Muscle of back (tissue), 3 donors: ENCODE measurements at regions not wholly inside any gene's neighbourhood (a gene's known extent, or its start where the extent isn't known, plus 50 kb on each side); places are given as distances from the start of the nearest gene placed in this dataset.
"Not testable (repeated sequence)": the region's sequence is repeated elsewhere in the genome, so short reads cannot be mapped to it uniquely, and the experiment has no call there.

Source experiments
- DNase-seq, 3 donors: peaks; one replicate each; pipeline versions ENCODE4 v3.0.0 to v3.0.0-alpha.2; 2013

GRCh38 chr4:147246096-147246495 is 234.8 kb upstream of the EDNRA start:
- DNase-seq, result no peak

DNA sequence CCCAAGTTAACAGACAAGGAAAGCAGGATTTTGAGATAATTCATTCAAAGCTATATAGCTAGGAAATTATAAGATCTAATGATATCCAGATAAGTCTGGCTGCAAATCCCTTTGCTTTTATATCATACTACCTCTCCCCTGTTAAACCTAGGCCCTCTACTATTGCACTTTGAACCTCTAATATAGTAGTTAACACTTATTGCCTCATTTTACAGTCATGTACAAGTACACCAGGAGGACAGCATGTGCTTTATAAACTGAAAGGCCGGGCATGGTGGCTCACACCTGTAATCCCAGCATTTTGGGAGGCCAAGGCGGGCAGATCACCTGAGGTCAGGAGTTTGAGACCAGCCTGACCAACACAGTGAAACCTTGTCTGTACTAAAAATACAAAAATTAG is 234.4 kb upstream of the EDNRA start:
- not testable (repeated sequence) for DNase-seq

DNA sequence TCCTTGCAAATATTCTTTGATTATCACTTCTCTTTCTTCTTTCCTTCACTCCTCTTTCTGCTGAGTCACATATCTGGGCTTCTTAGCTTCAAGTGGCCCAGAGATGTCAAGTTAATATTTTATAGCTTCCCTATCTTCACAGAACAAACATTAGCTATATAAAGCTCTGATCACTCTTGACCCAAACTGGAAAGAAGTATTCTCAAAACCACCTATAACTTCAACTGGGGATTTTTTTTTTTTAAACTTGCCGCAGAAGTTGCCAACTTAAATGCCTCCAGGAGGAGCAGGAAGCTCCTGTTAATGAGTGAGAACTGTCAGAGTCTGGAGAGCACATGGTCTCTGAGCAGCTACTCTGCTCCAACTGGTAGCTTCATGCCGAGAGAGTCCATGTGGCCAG is 233.3 kb upstream of the EDNRA start:
- no peak for DNase-seq

DNA sequence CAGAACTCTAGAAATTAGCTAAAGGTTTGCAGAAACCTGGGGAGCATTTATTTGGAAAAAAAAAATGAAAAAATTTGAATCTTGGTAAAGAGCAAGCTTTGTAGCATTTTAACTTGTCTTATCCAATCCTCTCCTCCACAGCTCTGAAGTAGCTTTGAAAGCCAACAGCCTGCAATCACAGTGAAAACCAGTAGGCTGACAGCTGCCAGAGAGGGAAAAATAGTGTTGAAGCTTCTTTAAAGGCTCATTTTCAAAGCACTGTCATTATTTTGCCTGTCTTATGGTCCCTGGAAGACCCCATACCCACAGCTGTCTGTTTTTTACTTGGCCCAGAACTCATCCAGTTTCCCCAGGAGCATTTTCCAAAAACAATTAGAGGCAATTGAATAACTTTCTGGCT is 230.8 kb upstream of the EDNRA start:
- DNase-seq, result no peak

- not testable (repeated sequence) for DNase-seq
Measured at GRCh38 chr4:147255268-147255667, 225.6 kb upstream of the EDNRA start.

GRCh38 chr4:147259271-147259670 is 221.6 kb upstream of the EDNRA start:
- DNase-seq, result not testable (repeated sequence)

GRCh38 chr4:147284256-147284835 is 196.6 kb upstream of the EDNRA start:
- DNase-seq, result no peak

DNA sequence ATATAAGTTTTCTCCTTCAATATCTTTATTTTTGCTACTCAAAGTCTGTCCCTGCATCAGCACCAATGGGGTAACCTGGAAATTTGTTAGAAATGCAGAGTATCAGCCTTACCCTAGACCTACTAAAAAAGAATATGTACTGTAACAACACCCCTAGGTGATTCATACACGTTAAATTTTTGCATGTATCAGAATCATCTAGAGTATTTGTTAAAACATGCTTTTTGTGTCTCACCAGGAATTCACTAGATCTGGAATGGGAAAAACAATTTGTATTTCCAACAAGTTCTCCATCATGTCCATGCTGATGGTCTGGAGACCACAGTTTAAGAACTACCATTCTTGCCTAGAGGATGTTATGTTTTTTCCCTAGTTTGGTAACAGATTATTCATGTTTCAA is 196.0 kb upstream of the EDNRA start:
- no peak for DNase-seq

GRCh38 chr4:147285751-147286150 is 195.1 kb upstream of the EDNRA start:
- DNase-seq, result no peak

DNA sequence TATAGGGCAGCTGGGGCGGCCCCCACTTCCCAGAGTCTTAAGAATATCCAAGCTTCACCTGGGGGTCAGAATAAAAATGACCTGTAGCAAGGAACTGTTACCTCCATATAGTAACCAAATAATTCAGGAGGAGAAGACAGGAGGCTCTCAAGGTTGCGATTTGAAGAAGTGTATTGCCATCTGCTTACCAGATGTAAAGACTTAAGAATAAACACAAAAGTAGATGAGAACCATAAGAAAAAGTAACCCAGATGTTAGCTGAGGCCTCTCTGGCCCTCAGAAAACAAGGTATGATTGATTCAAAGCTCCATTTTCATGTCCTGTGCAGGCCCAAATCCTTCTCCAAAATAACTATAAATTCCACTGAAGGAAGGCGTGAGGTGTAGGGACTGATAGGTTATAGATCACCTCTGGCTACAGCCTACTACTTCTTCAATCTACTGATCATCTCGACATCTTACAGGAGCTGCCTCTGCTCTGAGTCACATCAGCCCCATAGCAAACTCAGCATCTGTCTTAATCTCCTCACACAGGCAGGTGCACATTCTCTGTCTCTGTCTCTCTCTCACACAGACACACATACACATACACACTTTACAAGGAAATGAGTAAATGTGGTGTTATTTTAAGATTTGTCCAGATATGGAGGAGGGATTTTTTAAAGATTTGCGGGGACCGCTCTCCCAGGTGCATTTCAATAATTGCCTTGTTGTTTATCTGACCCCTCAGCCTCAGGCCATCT is 193.9 kb upstream of the EDNRA start:
- no peak for DNase-seq

DNA sequence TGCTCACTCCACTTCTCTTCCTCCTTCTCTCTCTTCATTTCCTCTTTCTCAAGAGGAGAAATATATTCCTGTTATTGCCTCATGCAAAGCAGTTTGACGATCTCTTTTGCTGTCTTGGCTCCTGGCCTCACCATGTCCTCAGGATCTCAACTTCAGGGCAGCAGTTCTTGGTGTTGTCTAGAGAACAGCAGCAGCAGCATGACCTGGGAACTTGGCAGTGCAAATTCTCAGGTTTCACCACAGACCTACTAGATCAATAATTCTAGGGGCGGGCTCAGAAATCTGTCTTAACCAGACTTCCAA is 193.4 kb upstream of the EDNRA start:
- DNase-seq, result no peak

- no peak for DNase-seq
Measured at GRCh38 chr4:147288512-147288911, 192.4 kb upstream of the EDNRA start.

- no peak for DNase-seq
Measured at GRCh38 chr4:147289181-147289580, 191.7 kb upstream of the EDNRA start.

DNA sequence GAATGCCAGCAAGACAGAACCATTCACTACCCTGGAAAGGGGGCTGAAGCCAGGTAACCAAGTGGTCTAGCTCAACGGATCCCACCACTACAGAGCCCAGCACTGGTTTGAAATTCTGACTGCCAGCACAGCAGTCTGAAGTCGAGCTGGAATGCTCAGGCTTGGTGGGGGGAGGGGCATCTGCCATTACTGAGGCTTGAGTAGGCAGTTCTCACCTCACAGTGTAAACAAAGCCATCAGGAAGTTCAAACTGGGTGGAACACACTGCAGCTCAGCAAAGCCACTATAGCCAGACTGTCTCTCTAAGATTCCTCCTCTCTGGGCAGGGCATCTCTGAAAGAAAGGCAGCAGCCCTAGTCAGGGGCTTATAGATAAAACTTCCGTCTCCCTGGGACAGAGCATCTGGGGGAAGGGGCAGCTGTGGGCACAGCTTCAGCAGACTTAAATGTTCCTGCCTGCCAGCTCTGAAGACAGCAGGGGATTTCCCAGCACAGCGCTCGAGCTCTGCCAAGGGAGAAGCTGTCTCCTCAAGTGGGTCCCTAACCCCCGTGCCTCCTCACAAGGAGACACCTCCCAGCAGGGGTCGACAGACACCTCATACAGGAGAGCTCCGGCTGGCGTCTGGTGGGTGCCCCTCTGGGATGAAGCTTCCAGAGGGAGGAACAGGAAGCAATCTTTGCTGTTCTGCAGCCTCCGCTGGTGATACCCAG is 188.1 kb upstream of the EDNRA start:
- DNase-seq, result not testable (repeated sequence)

DNA sequence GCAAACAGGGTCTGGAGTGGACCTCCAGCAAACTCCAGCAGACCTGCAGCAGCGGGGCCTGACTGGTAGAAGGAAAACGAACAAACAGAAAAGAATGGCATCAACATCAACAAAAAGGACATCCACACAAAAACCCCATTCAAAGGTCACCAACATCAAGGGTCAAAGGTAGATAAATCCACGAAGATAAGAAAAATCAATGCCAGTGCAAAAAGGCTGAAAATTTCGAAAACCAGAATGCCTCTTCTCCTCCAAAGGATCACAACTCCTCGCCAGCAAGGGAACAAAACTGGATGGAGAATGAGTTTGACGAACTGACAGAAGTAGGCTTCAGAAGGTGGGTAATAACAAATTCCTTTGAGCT is 187.6 kb upstream of the EDNRA start:
- not testable (repeated sequence) for DNase-seq

DNA sequence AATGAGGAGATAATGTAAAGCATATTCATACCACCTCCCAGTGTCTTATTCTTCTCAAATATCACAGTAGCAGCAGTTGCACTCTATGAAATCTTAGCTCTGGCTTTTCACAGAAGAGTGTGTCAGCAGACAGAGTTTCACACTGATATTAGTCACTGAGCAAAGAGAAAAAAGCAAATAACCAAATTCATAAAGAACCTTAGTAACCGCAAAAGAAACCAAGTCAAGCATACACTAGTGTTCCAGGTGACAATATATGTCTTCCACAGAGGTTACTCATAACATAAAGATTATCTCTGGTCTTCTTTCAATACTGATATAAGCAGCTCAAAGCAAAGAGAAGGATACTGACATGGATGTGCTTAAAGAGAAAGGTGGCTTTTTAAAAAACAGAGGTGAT is 181.7 kb upstream of the EDNRA start:
- no peak for DNase-seq

DNA sequence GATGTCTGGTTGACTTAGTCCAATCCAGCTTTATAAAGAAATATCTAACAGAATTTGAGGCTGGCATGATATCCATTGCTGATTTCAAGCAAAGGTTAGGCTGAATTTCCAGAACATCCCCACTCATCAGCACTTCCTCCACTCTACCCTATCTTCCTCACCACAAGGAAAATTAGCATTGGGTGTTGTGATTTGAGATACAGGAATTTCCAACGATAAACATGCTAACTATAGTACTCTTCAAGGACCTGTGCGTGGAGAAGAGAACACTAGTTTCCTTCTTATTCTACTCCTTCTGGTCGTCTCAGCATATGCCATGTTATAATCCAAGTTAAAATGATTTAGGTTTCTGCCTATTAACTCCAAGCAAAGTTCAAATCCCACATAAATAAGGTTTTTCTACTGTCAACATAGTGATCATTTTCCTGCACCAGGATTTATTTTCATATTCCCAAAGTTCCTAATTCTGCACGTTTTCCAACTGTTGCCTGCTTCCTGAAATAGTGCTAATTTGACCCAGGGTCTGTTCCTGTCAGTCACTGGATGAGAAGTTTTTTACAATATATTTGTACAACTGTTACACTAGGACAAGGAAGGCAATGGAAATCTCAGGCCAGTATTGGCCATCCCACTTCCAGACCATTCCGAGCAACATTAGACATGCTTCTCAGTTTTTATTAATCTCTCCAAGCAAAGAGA is 177.6 kb upstream of the EDNRA start:
- no peak for DNase-seq

DNA sequence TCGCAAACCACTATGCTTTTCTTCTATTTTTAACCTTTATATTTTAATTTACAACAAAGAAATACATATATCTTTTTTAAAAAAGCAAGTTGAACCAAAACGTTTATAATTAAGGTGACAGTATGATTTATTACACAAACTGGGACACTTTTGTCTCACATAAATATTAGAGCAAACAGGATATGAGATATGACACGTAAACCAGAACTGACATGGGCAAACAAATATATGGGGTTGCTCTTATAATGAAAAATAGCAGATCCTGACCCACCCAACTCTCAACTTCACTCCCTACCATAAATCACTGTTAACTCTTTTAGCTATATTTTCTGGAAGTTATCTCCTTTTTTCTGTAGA is 177.0 kb upstream of the EDNRA start:
- DNase-seq, result no peak

DNA sequence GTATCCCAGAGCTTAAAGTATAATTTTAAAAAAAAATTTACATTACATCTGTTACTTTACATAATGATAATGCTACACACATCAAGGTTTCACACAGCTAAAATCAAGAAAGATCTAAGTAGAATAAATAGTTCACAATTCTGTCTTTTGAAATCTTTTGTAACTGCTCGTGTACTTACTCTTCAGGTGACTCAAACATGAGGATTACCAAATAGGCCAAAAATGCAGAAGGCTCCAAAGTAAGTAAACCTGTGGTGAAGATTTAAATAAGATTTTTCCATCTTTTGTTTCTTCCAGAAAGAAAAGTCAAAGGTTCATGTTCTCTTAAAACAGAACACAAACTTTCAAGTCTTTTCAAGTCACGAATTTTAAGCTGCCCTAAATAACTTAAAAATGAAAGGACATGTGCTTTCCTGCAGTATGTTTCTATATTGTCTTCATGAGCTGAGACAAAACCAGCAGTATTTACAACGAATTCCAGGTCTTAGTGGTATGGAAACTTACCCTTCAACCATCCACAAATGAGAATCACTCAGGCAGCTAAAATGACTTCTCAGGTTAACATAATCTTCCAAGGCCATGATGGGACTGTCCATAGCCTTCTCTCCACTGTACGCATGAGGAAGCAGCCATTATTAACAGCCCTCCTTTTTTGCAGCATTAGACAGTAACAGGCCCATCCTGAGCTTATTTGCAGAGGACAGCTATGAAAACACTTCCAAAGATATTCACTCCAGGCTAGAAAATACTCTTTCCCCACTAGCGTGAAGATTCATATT is 172.8 kb upstream of the EDNRA start:
- no peak for DNase-seq

- DNase-seq, result no peak
Measured at GRCh38 chr4:147309434-147309833, 171.5 kb upstream of the EDNRA start.

DNA sequence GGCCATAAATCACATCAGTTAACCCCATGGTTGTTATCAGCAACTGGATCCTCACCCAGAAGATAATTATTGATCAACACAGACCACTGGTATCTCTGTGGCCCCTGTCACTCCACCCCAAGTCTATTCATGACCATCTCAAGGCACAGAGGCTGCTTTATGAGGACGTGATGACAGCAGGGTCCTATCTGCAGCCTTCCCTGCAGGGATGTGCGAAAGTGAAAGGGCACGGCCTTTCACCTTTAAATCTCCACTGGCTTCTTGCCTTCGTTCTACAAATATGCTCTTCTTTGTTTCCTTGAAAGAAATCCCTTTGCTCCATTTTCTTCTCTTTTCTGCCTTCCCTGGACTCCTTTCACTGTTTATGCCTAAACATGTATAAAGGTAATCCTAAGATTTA is 170.6 kb upstream of the EDNRA start:
- no peak for DNase-seq

DNA sequence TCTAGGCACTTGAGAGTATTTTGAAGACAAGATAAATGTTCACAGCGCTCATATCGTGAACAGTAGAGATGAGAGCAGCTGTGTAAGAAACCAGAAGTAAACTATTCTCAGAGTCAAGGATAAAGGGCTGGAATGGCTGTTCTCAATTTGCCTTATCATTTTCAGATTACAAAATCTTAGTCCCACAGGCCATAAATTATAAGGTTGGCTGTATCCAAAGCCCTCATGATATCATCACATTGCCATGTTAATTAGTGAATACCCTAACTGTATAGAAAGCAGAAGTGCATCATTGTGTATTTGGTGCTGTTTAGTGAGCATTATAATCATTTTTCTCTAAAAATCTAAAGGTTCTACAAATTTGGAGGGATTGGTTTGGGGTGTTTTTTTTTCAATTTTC is 168.9 kb upstream of the EDNRA start:
- no peak for DNase-seq
